Breast epithelium (tissue), 4 donors: ENCODE measurements at regions not wholly inside any gene's neighbourhood (a gene's known extent, or its start where the extent isn't known, plus 50 kb on each side); places are given as distances from the start of the nearest gene placed in this dataset.

Experiments used
- DNase-seq, 2 donors: peaks; one replicate each; pipeline ENCODE4 v3.0.0-alpha.2; 2019; ENCODE audit warnings: low spot score in 2 of 2
- H3K27ac ChIP-seq, 2 donors: fragments of 200-600 bp; sonication (generic) in 1 of 2; one replicate each; pipeline ENCODE4 v1.5.1; 2016 to 2019; ENCODE audit warnings: mild to moderate bottlenecking in 1 of 2
- H3K27me3 ChIP-seq, 2 donors: fragments of 200-600 bp; sonication (generic) in 1 of 2; one replicate each; pipeline versions ENCODE4 v1.5.1 to v1.6.0; 2017 to 2019; ENCODE audit warnings: control low read depth in 1 of 2, mild to moderate bottlenecking in 1 of 2
- H3K36me3 ChIP-seq: fragments of 200-600 bp; one replicate; pipeline ENCODE4 v1.5.1; 2019
- H3K4me1 ChIP-seq, 2 donors: fragments of 200-600 bp; sonication (generic); one replicate each; pipeline ENCODE4 v1.5.1; 2016 to 2019; ENCODE audit warnings: control low read depth in 1 of 2
- H3K4me3 ChIP-seq, 3 donors: fragments of 200-600 bp; sonication (generic); 1 replicate in 2 of 3; 2 replicates in 1 of 3; pipeline ENCODE4 v1.5.1; 2016 to 2019; ENCODE audit warnings: mild to moderate bottlenecking in 3 of 3, moderate library complexity in 2 of 3
- H3K9me3 ChIP-seq, 2 donors: fragments of 200-600 bp; sonication (generic) in 1 of 2; one replicate each; pipeline ENCODE4 v1.5.1; 2016 to 2019; ENCODE audit warnings: control low read depth in 1 of 2
- CTCF ChIP-seq, 3 donors: fragments of 450-650 bp; IDR thresholded peaks; one replicate each; pipeline ENCODE4 v1.5.1; 2016 to 2017; ENCODE audit warnings: antibody characterized with exemption in 3 of 3, mild to moderate bottlenecking in 3 of 3, moderate library complexity in 3 of 3
- POLR2A ChIP-seq: fragments of 450-650 bp; IDR thresholded peaks from one replicate; pipeline ENCODE4 v1.6.1; 2016; ENCODE audit warnings: antibody characterized with exemption, mild to moderate bottlenecking, moderate library complexity
- POLR2AphosphoS5 ChIP-seq, 3 donors: sonication (generic); formaldehyde crosslinking; IDR thresholded peaks; one replicate each; pipeline ENCODE4 v1.6.1; 2017; ENCODE audit warnings: antibody characterized with exemption in 3 of 3
- intact Hi-C: fragments of 100-400 bp; cut with DNase I; formaldehyde crosslinking; loops from one replicate; pipeline ENCODE4 v1.15.1; 2023; ENCODE audit warnings: low total_unique reads

- Histone ChIP-seq H3K4me1 (no peaks in the 10 kb centered on the region), H3K27ac (no peak overlapping the region), H3K9me3 (no peaks in the 10 kb centered on the region), H3K36me3 (no peaks in the 10 kb centered on the region), H3K4me3 (no peak overlapping the region), H3K27me3 (no peaks in the 10 kb centered on the region)
- TF ChIP-seq CTCF (IDR thresholded peaks at IDR 0.05) (no peak), POLR2A (no peak), POLR2AphosphoS5 (IDR thresholded peaks at IDR 0.05) (no peak)
- DNase-seq, result no peak
- intact Hi-C loops, result loop anchor here (1.0 kb wide), 1 partner anchor 7 kb away; no protein-coding TSS in a partner anchor
These were observed 130.5 kb upstream of the EPHA7 start for GRCh38 chr6:93549868-93550267.

GRCh38 chr6:93524671-93525451 lies 105.5 kb upstream of the EPHA7 start:
- no peaks in the 10 kb centered on the region for H3K9me3 ChIP-seq
- intact Hi-C loops, result no loop called here
- H3K27me3 ChIP-seq, result no peaks in the 10 kb centered on the region
- TF ChIP-seq POLR2A (no peak), CTCF (IDR thresholded peaks at IDR 0.05) (no peak), POLR2AphosphoS5 (IDR thresholded peaks at IDR 0.05) (no peak)
- H3K4me1 ChIP-seq, result no peaks in the 10 kb centered on the region
- DNase-seq, result no peak
- no peak overlapping the region for H3K27ac ChIP-seq
- H3K4me3 ChIP-seq, result no peak overlapping the region
- H3K36me3 ChIP-seq, result no peaks in the 10 kb centered on the region

GRCh38 chr6:93523365-93523764 lies 104.0 kb upstream of the EPHA7 start:
- Histone ChIP-seq H3K4me1 (no peaks in the 10 kb centered on the region), H3K36me3 (no peaks in the 10 kb centered on the region), H3K4me3 (no peak overlapping the region), H3K9me3 (no peaks in the 10 kb centered on the region), H3K27me3 (no peaks in the 10 kb centered on the region), H3K27ac (no peak overlapping the region)
- TF ChIP-seq CTCF (IDR thresholded peaks at IDR 0.05) (no peak), POLR2A (no peak), POLR2AphosphoS5 (IDR thresholded peaks at IDR 0.05) (no peak)
- DNase-seq, result no peak
- intact Hi-C loops, result no loop called here

- Histone ChIP-seq H3K9me3 (no peaks in the 10 kb centered on the region), H3K4me1 (no peaks in the 10 kb centered on the region), H3K27me3 (no peaks in the 10 kb centered on the region), H3K4me3 (no peak overlapping the region), H3K27ac (no peak overlapping the region), H3K36me3 (no peaks in the 10 kb centered on the region)
- intact Hi-C loops, result no loop called here
- no peak for DNase-seq
- no peak for TF ChIP-seq POLR2AphosphoS5 (IDR thresholded peaks at IDR 0.05)
- TF ChIP-seq POLR2A, result no peak
- no peak for TF ChIP-seq CTCF (IDR thresholded peaks at IDR 0.05)
These were observed 97.1 kb upstream of the EPHA7 start for GRCh38 chr6:93516441-93516840.

- no peak for TF ChIP-seq CTCF (IDR thresholded peaks at IDR 0.05)
- no peak for TF ChIP-seq POLR2A
- no peak for TF ChIP-seq POLR2AphosphoS5 (IDR thresholded peaks at IDR 0.05)
- Histone ChIP-seq H3K4me3 (no peak overlapping the region), H3K4me1 (no peaks in the 10 kb centered on the region), H3K27me3 (no peaks in the 10 kb centered on the region), H3K36me3 (no peaks in the 10 kb centered on the region), H3K27ac (no peak overlapping the region), H3K9me3 (no peaks in the 10 kb centered on the region)
- DNase-seq, result no peak
- intact Hi-C loops, result no loop called here
These were observed 96.4 kb upstream of the EPHA7 start for GRCh38 chr6:93515736-93516135.
